Iris pigment epithelial cell (primary cell): ENCODE measurements at regions not wholly inside any gene's neighbourhood (a gene's known extent, or its start where the extent isn't known, plus 50 kb on each side); places are given as distances from the start of the nearest gene placed in this dataset.
A peak's percentile ranks its signal among the peaks of the same experiment; 100 is the strongest.
"Not testable (repeated sequence)": the region's sequence is repeated elsewhere in the genome, so short reads cannot be mapped to it uniquely, and the experiment has no call there.

Source experiments
- DNase-seq: peaks from one replicate; pipeline ENCODE4 v3.0.0-alpha.2; 2011; ENCODE audit warnings: low read depth

DNA sequence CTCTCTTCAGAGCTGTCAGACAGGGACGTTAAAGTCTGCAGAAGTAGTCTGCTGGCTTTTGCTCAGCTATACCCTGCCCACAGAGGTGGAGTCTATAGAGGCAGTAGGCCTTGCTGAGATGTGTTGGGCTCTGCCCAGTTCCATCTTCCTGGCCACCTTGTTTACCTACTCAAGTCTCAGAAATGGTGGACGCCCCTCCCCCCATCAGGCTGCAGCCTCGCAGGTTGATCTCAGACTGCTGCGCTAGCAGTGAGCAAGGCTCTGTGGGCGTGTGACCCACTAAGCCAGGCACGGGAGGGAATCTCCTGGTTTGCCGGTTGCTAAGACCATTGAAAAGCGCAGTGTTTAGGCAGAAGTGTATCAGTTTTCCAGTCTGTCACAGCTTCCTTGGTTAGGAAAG lies 305.0 kb downstream of the BCKDHB start:
- DNase-seq: no peak

DNA sequence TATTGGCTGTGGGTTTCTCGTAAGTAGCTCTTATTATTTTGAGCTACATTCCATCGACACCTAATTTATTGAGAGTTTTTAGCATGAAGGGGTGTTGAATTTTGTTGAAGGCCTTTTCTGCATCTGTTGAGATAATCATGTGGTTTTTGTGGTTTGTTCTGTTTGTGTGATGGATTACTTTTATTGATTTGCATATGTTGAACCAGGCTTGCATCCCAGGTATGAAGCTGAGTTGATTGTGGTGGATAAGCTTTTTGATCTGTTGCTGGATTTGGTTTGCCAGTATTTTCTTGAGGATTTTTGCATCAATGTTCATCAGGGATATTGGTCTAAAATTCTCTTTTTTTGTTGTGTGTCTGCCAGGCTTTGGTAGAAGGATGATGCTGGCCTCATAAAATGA lies 301.5 kb downstream of the BCKDHB start:
- DNase-seq: not testable (repeated sequence)

DNA sequence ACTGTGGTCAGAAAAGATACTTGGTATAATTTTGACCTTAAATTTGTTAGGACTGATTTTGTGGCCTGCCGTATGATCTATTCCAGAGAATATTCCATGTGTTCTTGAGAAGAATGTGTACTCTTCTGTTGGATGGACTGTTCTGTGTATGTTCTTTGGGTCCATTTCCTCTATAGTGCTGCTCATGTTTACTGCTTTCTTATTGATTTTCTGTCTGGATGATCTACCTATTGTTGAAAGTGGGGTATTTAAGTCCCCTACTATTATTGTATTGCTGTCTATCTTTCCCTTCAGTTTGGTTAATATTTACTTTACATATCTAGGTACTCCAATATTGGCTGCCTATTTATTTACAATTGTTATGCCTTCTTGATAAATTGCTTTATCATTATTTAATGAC lies 298.4 kb downstream of the BCKDHB start:
- DNase-seq: no peak

DNA sequence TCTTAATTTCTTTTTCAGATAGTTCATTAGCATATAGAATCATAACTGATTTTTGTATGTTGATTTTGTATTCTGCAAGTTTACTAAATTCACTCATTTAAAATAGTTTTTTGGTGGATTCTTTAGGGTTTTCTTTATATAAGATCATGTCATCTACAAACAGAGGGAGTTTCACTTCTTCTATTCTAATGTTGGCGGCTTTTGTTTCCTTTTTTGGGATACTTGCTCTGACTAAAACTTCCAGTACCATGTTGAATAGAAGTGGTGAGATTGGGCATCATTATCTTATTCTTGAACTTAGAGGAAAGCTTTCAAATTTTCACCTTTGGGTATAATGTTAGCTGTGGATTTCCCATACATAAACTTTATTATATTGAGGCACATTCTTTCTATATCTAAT lies 296.9 kb downstream of the BCKDHB start:
- no peak for DNase-seq

DNA sequence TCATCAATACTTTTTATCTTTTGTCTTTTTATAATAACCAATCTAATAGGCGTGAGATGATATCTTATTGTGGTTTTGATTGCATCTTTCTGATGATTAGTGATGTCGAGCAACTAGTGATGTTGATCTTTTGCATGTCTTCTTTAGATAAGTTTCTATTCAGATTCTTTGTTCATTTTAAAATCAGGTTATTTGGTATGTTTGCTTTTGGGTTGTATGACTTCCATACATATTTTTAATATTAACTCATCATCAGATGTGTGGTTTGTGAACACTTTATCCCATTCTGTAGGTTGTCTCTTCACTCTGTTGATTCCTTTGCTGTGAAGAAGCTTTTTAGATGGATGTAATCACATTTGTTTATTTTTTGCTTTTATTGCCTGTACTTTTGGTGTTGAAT lies 295.8 kb downstream of the BCKDHB start:
- peak; percentile 20 for DNase-seq
